Gastroesophageal sphincter (tissue), 4 donors: ENCODE measurements at regions not wholly inside any gene's neighbourhood (a gene's known extent, or its start where the extent isn't known, plus 50 kb on each side); places are given as distances from the start of the nearest gene placed in this dataset.
"Not testable (repeated sequence)": the region's sequence is repeated elsewhere in the genome, so short reads cannot be mapped to it uniquely, and the experiment has no call there.

Experiments
- ATAC-seq: fragments of 150-250 bp; one replicate; pipeline ENCODE4 v1.9.1; 2016; ENCODE audit warnings: mild to moderate bottlenecking, moderate library complexity
- H3K27ac ChIP-seq, 4 donors: fragments of 200-600 bp; sonication (generic) in 3 of 4; 1 replicate in 3 of 4; 2 replicates in 1 of 4; pipeline ENCODE4 v1.5.1; 2016 to 2019
- H3K27me3 ChIP-seq: fragments of 200-600 bp; sonication (generic); one replicate; pipeline ENCODE4 v1.5.1; 2019
- H3K36me3 ChIP-seq, 2 donors: fragments of 200-600 bp; sonication (generic); one replicate each; pipeline ENCODE4 v1.5.1; 2019; ENCODE audit warnings: control low read depth in 1 of 2
- H3K4me1 ChIP-seq, 3 donors: fragments of 200-600 bp; sonication (generic); 1 replicate in 2 of 3; 2 replicates in 1 of 3; pipeline ENCODE4 v1.5.1; 2016 to 2019; ENCODE audit warnings: control low read depth in 2 of 3
- H3K4me3 ChIP-seq, 2 donors: fragments of 200-600 bp; sonication (generic); one replicate each; pipeline ENCODE4 v1.5.1; 2019; ENCODE audit warnings: mild to moderate bottlenecking in 1 of 2, moderate library complexity in 1 of 2
- H3K9me3 ChIP-seq, 3 donors: fragments of 200-600 bp; sonication (generic); one replicate each; pipeline ENCODE4 v1.5.1; 2017 to 2019; ENCODE audit warnings: control low read depth in 2 of 3
- EP300 ChIP-seq: sonication (generic); formaldehyde crosslinking; IDR thresholded peaks from one replicate; pipeline ENCODE4 v1.6.1; 2017; ENCODE audit warnings: antibody characterized with exemption, mild to moderate bottlenecking
- POLR2A ChIP-seq, 2 donors: fragments of 450-650 bp; IDR thresholded peaks; one replicate each; pipeline ENCODE4 v1.6.1; 2017; ENCODE audit warnings: antibody characterized with exemption in 2 of 2, mild to moderate bottlenecking in 2 of 2, moderate library complexity in 1 of 2
- POLR2AphosphoS5 ChIP-seq: sonication (generic); formaldehyde crosslinking; IDR thresholded peaks from one replicate; pipeline ENCODE4 v1.6.1; 2017; ENCODE audit warnings: antibody characterized with exemption
- WGBS, 2 donors: methylation state at CpG; one replicate each; pipeline ENCODE4 v1.1.5; 2018; ENCODE audit warnings: low coverage in 1 of 2; 5-methylcytosine and 5-hydroxymethylcytosine counted together
- TF ChIP-seq, protein P1 (sequence below), 4 experiments: fragments of 200-600 bp in 2 of 4; fragments of 450-650 bp in 2 of 4; sonication (generic) in 1 of 4; IDR thresholded peaks; one replicate each; pipeline ENCODE4 v1.5.1; 2017 to 2019; ENCODE audit warnings: antibody characterized with exemption in 4 of 4, mild to moderate bottlenecking in 2 of 4, moderate library complexity in 2 of 4

DNA sequence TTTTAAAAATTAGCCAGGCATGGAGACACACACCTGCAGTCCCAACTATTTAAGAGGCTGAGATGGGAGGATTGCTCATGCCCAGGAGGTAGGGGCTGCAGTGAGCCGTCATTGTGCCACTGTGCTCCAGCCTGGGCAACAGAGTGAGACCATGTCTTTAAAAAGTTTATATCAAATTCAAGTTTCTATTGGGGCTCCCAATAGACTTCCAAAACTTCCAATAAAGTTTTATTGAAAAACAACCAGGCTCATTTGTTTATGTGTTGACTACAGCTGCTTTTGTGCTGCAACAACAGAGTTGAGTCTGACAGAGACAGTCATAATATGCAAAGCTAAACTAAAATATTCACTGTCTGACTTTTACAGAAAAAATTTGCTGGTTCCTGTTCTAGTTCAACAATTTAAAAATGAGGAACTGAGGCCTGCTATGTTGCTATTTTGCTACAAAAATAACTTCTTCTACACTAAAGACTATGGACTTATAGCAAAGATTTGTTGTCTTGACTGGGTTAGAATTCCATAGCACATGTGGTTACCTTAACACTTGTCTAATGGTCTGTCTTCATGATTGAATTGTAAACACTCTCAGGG is 63.3 kb upstream of the RELL1 start:
- Histone ChIP-seq H3K27ac (no peak overlapping the region), H3K27me3 (no peaks in the 10 kb centered on the region), H3K9me3 (no peaks in the 10 kb centered on the region), H3K4me3 (no peak overlapping the region), H3K4me1 (no peaks in the 10 kb centered on the region), H3K36me3 (no peaks in the 10 kb centered on the region)
- no peak for TF ChIP-seq EP300
- TF ChIP-seq, protein P1, sequence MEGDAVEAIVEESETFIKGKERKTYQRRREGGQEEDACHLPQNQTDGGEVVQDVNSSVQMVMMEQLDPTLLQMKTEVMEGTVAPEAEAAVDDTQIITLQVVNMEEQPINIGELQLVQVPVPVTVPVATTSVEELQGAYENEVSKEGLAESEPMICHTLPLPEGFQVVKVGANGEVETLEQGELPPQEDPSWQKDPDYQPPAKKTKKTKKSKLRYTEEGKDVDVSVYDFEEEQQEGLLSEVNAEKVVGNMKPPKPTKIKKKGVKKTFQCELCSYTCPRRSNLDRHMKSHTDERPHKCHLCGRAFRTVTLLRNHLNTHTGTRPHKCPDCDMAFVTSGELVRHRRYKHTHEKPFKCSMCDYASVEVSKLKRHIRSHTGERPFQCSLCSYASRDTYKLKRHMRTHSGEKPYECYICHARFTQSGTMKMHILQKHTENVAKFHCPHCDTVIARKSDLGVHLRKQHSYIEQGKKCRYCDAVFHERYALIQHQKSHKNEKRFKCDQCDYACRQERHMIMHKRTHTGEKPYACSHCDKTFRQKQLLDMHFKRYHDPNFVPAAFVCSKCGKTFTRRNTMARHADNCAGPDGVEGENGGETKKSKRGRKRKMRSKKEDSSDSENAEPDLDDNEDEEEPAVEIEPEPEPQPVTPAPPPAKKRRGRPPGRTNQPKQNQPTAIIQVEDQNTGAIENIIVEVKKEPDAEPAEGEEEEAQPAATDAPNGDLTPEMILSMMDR (IDR thresholded peaks at IDR 0.05): no peak
- ATAC-seq: no peak
- WGBS, 2 donors: 89 to 100% methylated on average over 1 of the region's 1 CpG

DNA sequence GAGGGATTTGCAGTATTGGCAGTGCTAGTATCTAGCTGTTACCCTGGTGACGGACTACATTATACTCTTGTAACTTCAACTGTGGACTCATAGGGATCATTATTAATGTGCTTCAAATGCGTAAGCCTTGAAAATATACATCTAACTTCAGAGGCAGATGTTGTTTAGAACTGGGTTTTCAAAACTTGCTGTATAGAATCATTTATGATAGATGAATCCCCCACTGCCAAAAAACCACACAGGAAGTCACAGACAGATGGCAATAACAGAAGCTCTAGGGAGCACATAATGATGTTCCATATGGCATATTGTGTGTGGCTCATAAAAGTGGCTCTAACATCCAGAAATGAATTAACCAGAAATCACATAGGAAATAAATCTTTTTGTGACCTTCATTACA is 62.3 kb upstream of the RELL1 start:
- TF ChIP-seq POLR2A (IDR thresholded peaks at IDR 0.05): no peak
- H3K36me3 ChIP-seq: no peaks in the 10 kb centered on the region
- 50 to 79% methylated on average over 2 of the region's 2 CpGs for WGBS, 2 donors
- H3K9me3 ChIP-seq: no peaks in the 10 kb centered on the region
- H3K4me1 ChIP-seq: no peaks in the 10 kb centered on the region
- H3K27ac ChIP-seq: no peak overlapping the region
- no peak overlapping the region for H3K4me3 ChIP-seq
- no peak for ATAC-seq
- no peaks in the 10 kb centered on the region for H3K27me3 ChIP-seq

DNA sequence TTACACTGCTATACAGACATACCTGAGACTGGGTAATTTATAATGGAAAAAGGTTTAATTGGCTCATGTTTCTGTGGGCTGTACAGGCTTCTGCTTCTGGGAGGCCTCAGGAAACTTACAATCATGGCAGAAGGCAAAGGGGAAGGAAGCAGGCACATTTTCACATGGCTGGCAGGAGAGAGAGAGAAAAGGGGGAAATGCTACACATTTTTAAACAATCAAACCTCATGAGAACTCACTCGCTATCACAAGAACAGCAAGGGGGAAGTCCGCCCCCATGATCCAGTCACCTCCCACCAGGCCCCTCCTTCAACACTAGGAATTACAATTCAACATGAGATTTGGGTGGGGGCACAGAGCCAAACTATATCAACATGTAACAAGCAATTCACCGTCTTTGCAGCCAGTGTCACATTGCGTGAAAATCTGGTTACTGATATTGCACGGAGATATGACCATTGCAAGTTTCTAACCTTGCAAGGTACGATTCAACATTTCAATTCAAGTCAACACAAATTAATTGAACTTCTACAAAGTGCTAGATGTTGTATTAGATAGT is 61.7 kb upstream of the RELL1 start:
- no peaks in the 10 kb centered on the region for H3K4me1 ChIP-seq
- H3K27ac ChIP-seq: no peak overlapping the region
- WGBS, 2 donors: 59 to 60% methylated on average over 6 of the region's 6 CpGs
- no peak overlapping the region for H3K4me3 ChIP-seq
- no peaks in the 10 kb centered on the region for H3K9me3 ChIP-seq
- no peaks in the 10 kb centered on the region for H3K27me3 ChIP-seq
- ATAC-seq: no peak
- no peaks in the 10 kb centered on the region for H3K36me3 ChIP-seq
- TF ChIP-seq POLR2AphosphoS5 (no peak), EP300 (no peak), POLR2A (IDR thresholded peaks at IDR 0.05) (no peak)
- TF ChIP-seq, protein P1 (IDR thresholded peaks at IDR 0.05): no peak

DNA sequence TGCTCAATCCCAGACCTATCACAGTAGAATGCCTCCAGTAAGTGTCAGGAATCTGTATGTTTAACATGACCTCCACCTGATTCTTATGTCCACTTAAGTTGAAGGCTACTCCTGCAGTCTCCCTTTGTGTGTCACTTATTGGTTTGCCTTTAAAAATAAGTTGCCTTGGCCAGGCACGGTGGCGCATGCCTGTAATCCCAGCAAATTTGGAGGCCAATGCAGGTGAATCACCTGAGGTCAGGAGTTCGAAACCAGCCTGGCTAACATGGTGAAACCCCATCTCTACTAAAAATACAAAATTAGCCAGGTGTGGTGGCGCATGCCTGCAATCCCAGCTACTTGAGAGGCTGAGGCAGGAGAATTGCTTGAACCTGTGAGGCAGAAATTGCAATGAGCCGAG is 60.7 kb upstream of the RELL1 start:
- not testable (repeated sequence) for H3K4me1 ChIP-seq
- WGBS, 2 donors: 90% methylated on average over 3 of the region's 5 CpGs; no CpG with 5 or more reads in 1 of the 2 donors

DNA sequence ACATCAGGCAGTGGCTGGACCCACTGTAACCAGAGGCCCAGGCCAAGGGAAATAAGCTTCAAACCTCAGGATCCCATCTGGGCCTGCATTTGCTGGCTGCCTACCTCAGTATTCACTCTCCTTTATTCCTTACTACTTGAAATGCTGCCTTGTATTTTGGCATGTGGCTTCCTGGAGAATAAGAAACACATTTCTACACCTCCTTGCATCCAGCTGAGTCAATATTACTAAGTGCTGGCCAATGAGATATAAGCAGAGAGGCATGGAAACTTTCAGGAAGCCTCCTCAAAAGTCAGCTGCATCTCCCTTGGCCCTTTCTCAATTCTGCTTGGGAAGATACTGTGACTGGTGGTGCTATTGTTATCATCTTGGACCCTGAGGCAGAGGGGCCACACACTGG is 59.8 kb upstream of the RELL1 start:
- H3K4me3 ChIP-seq: no peak overlapping the region
- H3K4me1 ChIP-seq: no peaks in the 10 kb centered on the region
- no peak for ATAC-seq
- no peak overlapping the region for H3K27ac ChIP-seq
- no peaks in the 10 kb centered on the region for H3K9me3 ChIP-seq
- H3K27me3 ChIP-seq: no peaks in the 10 kb centered on the region
- TF ChIP-seq EP300: no peak
- no peak for TF ChIP-seq POLR2AphosphoS5
- no peak for TF ChIP-seq POLR2A (IDR thresholded peaks at IDR 0.05)
- TF ChIP-seq, protein P1 (IDR thresholded peaks at IDR 0.05): no peak
- no peaks in the 10 kb centered on the region for H3K36me3 ChIP-seq

More for the DNA sequence above, 60.7 kb upstream of the RELL1 start:
- not testable (repeated sequence) for H3K27ac ChIP-seq, H3K36me3 ChIP-seq, H3K4me3 ChIP-seq, H3K27me3 ChIP-seq, ATAC-seq, H3K9me3 ChIP-seq

DNA sequence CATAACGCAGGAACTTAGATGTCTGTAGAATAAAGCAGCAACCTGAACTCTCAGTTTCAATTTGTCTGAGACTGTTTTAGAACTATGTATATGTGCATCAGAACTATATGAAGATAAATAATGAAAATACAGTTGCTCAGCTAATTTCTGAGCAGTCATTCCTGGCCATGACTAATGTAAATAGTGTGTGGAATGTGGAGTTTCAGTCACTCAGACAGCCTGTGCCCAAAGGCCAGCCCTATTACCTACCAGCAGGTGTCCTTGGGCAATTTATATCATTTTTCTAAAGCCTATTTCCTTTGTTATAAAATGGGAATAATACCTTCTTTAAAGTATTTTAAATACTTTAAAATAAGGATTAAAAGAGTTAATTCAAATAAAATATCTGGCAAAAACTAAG is 56.0 kb upstream of the RELL1 start:
- H3K9me3 ChIP-seq: no peaks in the 10 kb centered on the region
- H3K4me1 ChIP-seq: no peaks in the 10 kb centered on the region
- TF ChIP-seq POLR2AphosphoS5: no peak
- TF ChIP-seq EP300: no peak
- no peak for TF ChIP-seq POLR2A (IDR thresholded peaks at IDR 0.05)
- TF ChIP-seq, protein P1 (IDR thresholded peaks at IDR 0.05): no peak
- WGBS, 2 donors: 83% methylated on average over 1 of the region's 1 CpG; no CpG with 5 or more reads in 1 of the 2 donors
- H3K36me3 ChIP-seq: no peaks in the 10 kb centered on the region
- H3K27ac ChIP-seq: no peak overlapping the region
- no peak for ATAC-seq
- no peaks in the 10 kb centered on the region for H3K27me3 ChIP-seq
- no peak overlapping the region for H3K4me3 ChIP-seq
